ENCODE measurements at regions not wholly inside any gene's neighbourhood (a gene's known extent, or its start where the extent isn't known, plus 50 kb on each side); places are given as distances from the start of the nearest gene placed in this dataset.
"Not testable (repeated sequence)": the region's sequence is repeated elsewhere in the genome, so short reads cannot be mapped to it uniquely, and the experiment has no call there.

- not testable (repeated sequence) for H3K36me3 ChIP-seq (ENCODE audit: control insufficient read depth, low read depth, low read length); H3K9ac ChIP-seq (ENCODE audit: low read length); H3K9me3 ChIP-seq (ENCODE audit: control insufficient read depth, low read depth, low read length); H3K4me3 ChIP-seq (ENCODE audit: low read length); H3K27me3 ChIP-seq (ENCODE audit: control insufficient read depth, insufficient read depth, low read length); H3K27ac ChIP-seq (ENCODE audit: low read length)
- H3K4me1 ChIP-seq (ENCODE audit: control insufficient read depth, low read depth, low read length), result peaks cover 28% of the 10 kb centered on the region
Measured at GRCh38 chr14:89547047-89547446, 130.0 kb upstream of the FOXN3 start.

GRCh38 chr14:89544636-89545301 lies 127.7 kb upstream of the FOXN3 start:
- Histone ChIP-seq H3K4me1 (ENCODE audit: control insufficient read depth, low read depth, low read length) (peaks cover 25% of the 10 kb centered on the region), H3K27ac (ENCODE audit: low read length) (no peak overlapping the region), H3K9ac (ENCODE audit: low read length) (no peak overlapping the region), H3K9me3 (ENCODE audit: control insufficient read depth, low read depth, low read length) (no peaks in the 10 kb centered on the region), H3K27me3 (ENCODE audit: control insufficient read depth, insufficient read depth, low read length) (no peaks in the 10 kb centered on the region), H3K4me3 (ENCODE audit: low read length) (no peak overlapping the region), H3K36me3 (ENCODE audit: control insufficient read depth, low read depth, low read length) (no peaks in the 10 kb centered on the region)

- Histone ChIP-seq H3K27ac (ENCODE audit: low read length) (no peak overlapping the region), H3K9ac (ENCODE audit: low read length) (no peak overlapping the region)
Measured at GRCh38 chr14:89543425-89543790, 126.4 kb upstream of the FOXN3 start.

GRCh38 chr14:89542786-89543424 lies 125.9 kb upstream of the FOXN3 start:
- H3K4me3 ChIP-seq (ENCODE audit: low read length), result no peak overlapping the region
- no peak overlapping the region for H3K9ac ChIP-seq (ENCODE audit: low read length)
- H3K4me1 ChIP-seq (ENCODE audit: control insufficient read depth, low read depth, low read length), result peaks cover 24% of the 10 kb centered on the region
- H3K27me3 ChIP-seq (ENCODE audit: control insufficient read depth, insufficient read depth, low read length), result no peaks in the 10 kb centered on the region
- H3K27ac ChIP-seq (ENCODE audit: low read length), result no peak overlapping the region
- no peaks in the 10 kb centered on the region for H3K36me3 ChIP-seq (ENCODE audit: control insufficient read depth, low read depth, low read length)
- no peaks in the 10 kb centered on the region for H3K9me3 ChIP-seq (ENCODE audit: control insufficient read depth, low read depth, low read length)

More at GRCh38 chr14:89543425-89543790, 126.4 kb upstream of the FOXN3 start:
- no peak overlapping the region for H3K4me3 ChIP-seq (ENCODE audit: low read length)
- no peaks in the 10 kb centered on the region for H3K36me3 ChIP-seq (ENCODE audit: control insufficient read depth, low read depth, low read length)
- H3K9me3 ChIP-seq (ENCODE audit: control insufficient read depth, low read depth, low read length), result no peaks in the 10 kb centered on the region
- peaks cover 20% of the 10 kb centered on the region for H3K4me1 ChIP-seq (ENCODE audit: control insufficient read depth, low read depth, low read length)
- H3K27me3 ChIP-seq (ENCODE audit: control insufficient read depth, insufficient read depth, low read length), result no peaks in the 10 kb centered on the region

- Histone ChIP-seq H3K4me1 (ENCODE audit: control insufficient read depth, low read depth, low read length) (peaks cover 24% of the 10 kb centered on the region), H3K9me3 (ENCODE audit: control insufficient read depth, low read depth, low read length) (no peaks in the 10 kb centered on the region), H3K36me3 (ENCODE audit: control insufficient read depth, low read depth, low read length) (no peaks in the 10 kb centered on the region), H3K27me3 (ENCODE audit: control insufficient read depth, insufficient read depth, low read length) (no peaks in the 10 kb centered on the region), H3K4me3 (ENCODE audit: low read length) (no peak overlapping the region), H3K9ac (ENCODE audit: low read length) (no peak overlapping the region), H3K27ac (ENCODE audit: low read length) (no peak overlapping the region)
Measured at GRCh38 chr14:89540830-89541470, 123.9 kb upstream of the FOXN3 start.

- Histone ChIP-seq H3K9me3 (ENCODE audit: control insufficient read depth, low read depth, low read length) (no peaks in the 10 kb centered on the region), H3K27me3 (ENCODE audit: control insufficient read depth, insufficient read depth, low read length) (no peaks in the 10 kb centered on the region), H3K4me3 (ENCODE audit: low read length) (no peak overlapping the region), H3K27ac (ENCODE audit: low read length) (peak overlapping the region; percentile 30), H3K36me3 (ENCODE audit: control insufficient read depth, low read depth, low read length) (no peaks in the 10 kb centered on the region), H3K9ac (ENCODE audit: low read length) (no peak overlapping the region), H3K4me1 (ENCODE audit: control insufficient read depth, low read depth, low read length) (peaks cover 24% of the 10 kb centered on the region)
Measured at GRCh38 chr14:89540009-89540829, 123.2 kb upstream of the FOXN3 start.

DNA sequence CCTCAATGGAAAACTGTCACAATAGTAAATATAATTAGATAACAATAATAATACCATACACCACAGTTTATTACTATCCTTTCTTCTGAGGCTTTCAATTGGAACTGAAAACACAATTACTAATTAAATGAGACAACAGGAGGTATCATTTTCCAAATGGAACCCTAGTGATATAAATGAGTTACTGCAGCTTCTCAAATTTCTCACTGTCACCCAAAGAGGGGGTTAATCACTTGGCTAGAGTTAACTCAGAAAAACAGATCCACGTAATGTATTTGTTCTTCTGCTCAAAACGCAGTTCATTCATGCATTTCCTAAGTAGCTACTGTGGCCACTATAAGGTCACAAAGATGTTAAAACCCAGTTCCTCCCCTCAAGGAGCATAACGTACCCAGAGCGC lies 120.9 kb upstream of the FOXN3 start:
- H3K27me3 ChIP-seq (ENCODE audit: control insufficient read depth, insufficient read depth, low read length), result no peaks in the 10 kb centered on the region
- H3K27ac ChIP-seq (ENCODE audit: low read length), result no peak overlapping the region
- no peak overlapping the region for H3K4me3 ChIP-seq (ENCODE audit: low read length)
- H3K9me3 ChIP-seq (ENCODE audit: control insufficient read depth, low read depth, low read length), result no peaks in the 10 kb centered on the region
- no peaks in the 10 kb centered on the region for H3K36me3 ChIP-seq (ENCODE audit: control insufficient read depth, low read depth, low read length)
- no peak overlapping the region for H3K9ac ChIP-seq (ENCODE audit: low read length)
- peaks cover 15% of the 10 kb centered on the region for H3K4me1 ChIP-seq (ENCODE audit: control insufficient read depth, low read depth, low read length)

GRCh38 chr14:89534902-89535685 lies 118.1 kb upstream of the FOXN3 start:
- no peak overlapping the region for H3K27ac ChIP-seq (ENCODE audit: low read length)
- no peaks in the 10 kb centered on the region for H3K9me3 ChIP-seq (ENCODE audit: control insufficient read depth, low read depth, low read length)
- H3K36me3 ChIP-seq (ENCODE audit: control insufficient read depth, low read depth, low read length), result no peaks in the 10 kb centered on the region
- H3K27me3 ChIP-seq (ENCODE audit: control insufficient read depth, insufficient read depth, low read length), result no peaks in the 10 kb centered on the region
- peaks cover 8% of the 10 kb centered on the region for H3K4me1 ChIP-seq (ENCODE audit: control insufficient read depth, low read depth, low read length)
- H3K4me3 ChIP-seq (ENCODE audit: low read length), result no peak overlapping the region
- H3K9ac ChIP-seq (ENCODE audit: low read length), result no peak overlapping the region

GRCh38 chr14:89533766-89534165 lies 116.7 kb upstream of the FOXN3 start:
- Histone ChIP-seq H3K27ac (ENCODE audit: low read length) (no peak overlapping the region), H3K9me3 (ENCODE audit: control insufficient read depth, low read depth, low read length) (no peaks in the 10 kb centered on the region), H3K36me3 (ENCODE audit: control insufficient read depth, low read depth, low read length) (no peaks in the 10 kb centered on the region), H3K4me3 (ENCODE audit: low read length) (no peak overlapping the region), H3K9ac (ENCODE audit: low read length) (no peak overlapping the region), H3K4me1 (ENCODE audit: control insufficient read depth, low read depth, low read length) (peaks cover 3% of the 10 kb centered on the region), H3K27me3 (ENCODE audit: control insufficient read depth, insufficient read depth, low read length) (no peaks in the 10 kb centered on the region)

- Histone ChIP-seq H3K9ac (ENCODE audit: low read length) (no peak overlapping the region), H3K9me3 (ENCODE audit: control insufficient read depth, low read depth, low read length) (no peaks in the 10 kb centered on the region), H3K36me3 (ENCODE audit: control insufficient read depth, low read depth, low read length) (no peaks in the 10 kb centered on the region), H3K27me3 (ENCODE audit: control insufficient read depth, insufficient read depth, low read length) (no peaks in the 10 kb centered on the region), H3K4me3 (ENCODE audit: low read length) (no peak overlapping the region), H3K4me1 (ENCODE audit: control insufficient read depth, low read depth, low read length) (peaks cover 2% of the 10 kb centered on the region), H3K27ac (ENCODE audit: low read length) (no peak overlapping the region)
Measured at GRCh38 chr14:89533136-89533535, 116.1 kb upstream of the FOXN3 start.
